Astrocyte (in vitro differentiated cells and primary cell): ENCODE measurements at regions not wholly inside any gene's neighbourhood (a gene's known extent, or its start where the extent isn't known, plus 50 kb on each side); places are given as distances from the start of the nearest gene placed in this dataset.

ENCODE experiments used
- DNase-seq: peaks from one replicate; pipeline ENCODE4 v3.0.0-alpha.2; 2010; ENCODE audit warnings: low read depth
- FAIRE-seq: peaks from 2 replicates; lab custom pipeline; 2011; peaks lifted over from hg19 to GRCh38; lab: Jason Lieb, UNC
- H2AFZ ChIP-seq: 2 replicates; pipeline ENCODE4 v1.6.0; 2012; ENCODE audit warnings: low read depth, low read length, inconsistent platforms
- H3K27ac ChIP-seq: 2 replicates; pipeline ENCODE4 v1.5.1; 2011; ENCODE audit warnings: low read depth, low read length, inconsistent platforms
- H3K27me3 ChIP-seq: 2 replicates; pipeline ENCODE4 v1.6.0; 2011; ENCODE audit warnings: low read length, inconsistent platforms; ENCODE audit not compliant: insufficient read depth
- H3K36me3 ChIP-seq: 2 replicates; pipeline ENCODE4 v1.5.1; 2011; ENCODE audit warnings: low read length, inconsistent platforms; ENCODE audit not compliant: insufficient read depth
- H3K4me1 ChIP-seq: 2 replicates; pipeline ENCODE4 v1.5.1; 2011; ENCODE audit warnings: low read length, inconsistent platforms; ENCODE audit not compliant: insufficient read depth
- H3K4me2 ChIP-seq: 2 replicates; pipeline ENCODE4 v1.6.0; 2012; ENCODE audit warnings: low read length, inconsistent platforms
- H3K4me3 ChIP-seq: 2 replicates; pipeline ENCODE4 v1.5.1; 2011; ENCODE audit warnings: low read depth, mild to moderate bottlenecking, low read length, inconsistent platforms; ENCODE audit not compliant: insufficient read depth
- H3K79me2 ChIP-seq: 2 replicates; pipeline ENCODE4 v1.6.0; 2012; ENCODE audit warnings: mild to moderate bottlenecking, low read length, inconsistent platforms; ENCODE audit not compliant: insufficient read depth
- H3K9ac ChIP-seq: 2 replicates; pipeline ENCODE4 v1.6.0; 2012; ENCODE audit warnings: mild to moderate bottlenecking, low read length, inconsistent platforms
- H3K9me3 ChIP-seq: 2 replicates; pipeline ENCODE4 v1.5.1; 2012; ENCODE audit warnings: low read depth, mild to moderate bottlenecking, low read length, inconsistent platforms; ENCODE audit not compliant: insufficient read depth
- H4K20me1 ChIP-seq: 2 replicates; pipeline ENCODE4 v1.6.0; 2012; ENCODE audit warnings: low read length, inconsistent platforms; ENCODE audit not compliant: insufficient read depth
- H3K27ac Mint-ChIP-seq: one replicate; pipeline ENCODE4 v1.8.0; 2021; ENCODE audit warnings: mild to moderate bottlenecking, mixed read lengths; ENCODE audit not compliant: unreplicated experiment
- H3K27me3 Mint-ChIP-seq: one replicate; pipeline ENCODE4 v1.8.0; 2021; ENCODE audit warnings: low read depth, mixed read lengths; ENCODE audit not compliant: unreplicated experiment
- H3K36me3 Mint-ChIP-seq: one replicate; pipeline ENCODE4 v1.8.0; 2021; ENCODE audit warnings: low read depth, mixed read lengths; ENCODE audit not compliant: unreplicated experiment
- H3K4me1 Mint-ChIP-seq: one replicate; pipeline ENCODE4 v1.8.0; 2021; ENCODE audit warnings: low read depth, mixed read lengths; ENCODE audit not compliant: unreplicated experiment
- H3K4me3 Mint-ChIP-seq: one replicate; pipeline ENCODE4 v1.8.0; 2021; ENCODE audit warnings: mild to moderate bottlenecking, moderate library complexity, mixed read lengths; ENCODE audit not compliant: unreplicated experiment
- H3K9me3 Mint-ChIP-seq: one replicate; pipeline ENCODE4 v1.8.0; 2021; ENCODE audit warnings: mild to moderate bottlenecking, mixed read lengths; ENCODE audit not compliant: unreplicated experiment
- EZH2 ChIP-seq: IDR thresholded peaks from 2 replicates; pipeline ENCODE4 v1.6.1; 2012; ENCODE audit warnings: mild to moderate bottlenecking, low read length, inconsistent platforms; ENCODE audit not compliant: insufficient read depth
- TF ChIP-seq, protein P1 (sequence below): IDR thresholded peaks from 2 replicates; pipeline ENCODE4 v1.5.1; 2011; ENCODE audit warnings: low read depth, mild to moderate bottlenecking, inconsistent platforms, low read length, moderate library complexity; ENCODE audit not compliant: insufficient read depth

GRCh38 chr14:53855127-53855526 lies 101.5 kb downstream of the BMP4 start:
- Histone ChIP-seq H3K27me3 (peaks cover 3% of the 10 kb centered on the region), H3K4me1 (peaks cover 10% of the 10 kb centered on the region), H3K4me2 (no peak overlapping the region), H2AFZ (no peak overlapping the region), H3K36me3 (no peaks in the 10 kb centered on the region), H3K4me3 (no peak overlapping the region), H3K9me3 (no peaks in the 10 kb centered on the region), H3K27ac (no peak overlapping the region), H3K79me2 (no peaks in the 10 kb centered on the region), H3K9ac (no peak overlapping the region), H4K20me1 (no peaks in the 10 kb centered on the region)
- no peaks in the 10 kb centered on the region for H3K9me3 Mint-ChIP-seq
- H3K27me3 Mint-ChIP-seq, result no peaks in the 10 kb centered on the region
- H3K4me3 Mint-ChIP-seq, result no peak overlapping the region
- no peak for FAIRE-seq
- no peak overlapping the region for H3K27ac Mint-ChIP-seq
- peaks cover 15% of the 10 kb centered on the region for H3K4me1 Mint-ChIP-seq
- no peak for DNase-seq
- TF ChIP-seq EZH2, result no peak
- TF ChIP-seq, protein P1, sequence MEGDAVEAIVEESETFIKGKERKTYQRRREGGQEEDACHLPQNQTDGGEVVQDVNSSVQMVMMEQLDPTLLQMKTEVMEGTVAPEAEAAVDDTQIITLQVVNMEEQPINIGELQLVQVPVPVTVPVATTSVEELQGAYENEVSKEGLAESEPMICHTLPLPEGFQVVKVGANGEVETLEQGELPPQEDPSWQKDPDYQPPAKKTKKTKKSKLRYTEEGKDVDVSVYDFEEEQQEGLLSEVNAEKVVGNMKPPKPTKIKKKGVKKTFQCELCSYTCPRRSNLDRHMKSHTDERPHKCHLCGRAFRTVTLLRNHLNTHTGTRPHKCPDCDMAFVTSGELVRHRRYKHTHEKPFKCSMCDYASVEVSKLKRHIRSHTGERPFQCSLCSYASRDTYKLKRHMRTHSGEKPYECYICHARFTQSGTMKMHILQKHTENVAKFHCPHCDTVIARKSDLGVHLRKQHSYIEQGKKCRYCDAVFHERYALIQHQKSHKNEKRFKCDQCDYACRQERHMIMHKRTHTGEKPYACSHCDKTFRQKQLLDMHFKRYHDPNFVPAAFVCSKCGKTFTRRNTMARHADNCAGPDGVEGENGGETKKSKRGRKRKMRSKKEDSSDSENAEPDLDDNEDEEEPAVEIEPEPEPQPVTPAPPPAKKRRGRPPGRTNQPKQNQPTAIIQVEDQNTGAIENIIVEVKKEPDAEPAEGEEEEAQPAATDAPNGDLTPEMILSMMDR, result no peak
- no peaks in the 10 kb centered on the region for H3K36me3 Mint-ChIP-seq

DNA sequence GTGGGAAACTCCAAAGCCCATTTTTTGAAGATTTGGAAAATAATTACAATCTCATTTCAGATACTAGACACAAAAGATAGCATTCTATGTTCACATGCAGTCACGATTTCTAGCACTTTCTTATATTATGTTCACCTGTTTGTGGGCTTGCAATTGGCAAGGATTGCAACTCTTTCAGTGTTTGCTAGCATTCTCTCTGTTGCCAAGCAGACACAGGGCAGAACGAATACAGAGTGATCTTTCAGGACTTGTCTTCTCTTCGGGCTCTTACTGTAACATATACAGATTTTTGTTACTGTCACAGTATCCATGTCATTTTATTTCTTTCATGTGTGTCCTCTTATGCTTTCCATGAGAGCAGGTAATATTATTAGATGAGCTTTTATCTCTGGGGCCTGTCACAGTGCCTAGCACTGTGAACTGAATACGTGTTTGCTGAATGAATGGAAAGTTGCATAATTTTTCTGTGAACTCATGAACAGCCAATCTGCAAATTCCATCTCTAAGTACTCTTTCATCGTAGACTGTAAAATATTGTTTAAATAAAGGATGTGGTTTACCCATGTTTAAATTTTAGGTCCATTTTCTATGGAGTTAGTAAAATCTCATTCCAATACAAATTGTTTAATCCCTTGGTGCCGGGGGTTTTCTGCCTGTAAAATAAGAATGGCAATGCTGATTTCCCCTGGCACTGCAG lies 105.1 kb downstream of the BMP4 start:
- Mint-ChIP-seq H3K36me3 (no peaks in the 10 kb centered on the region), H3K9me3 (no peaks in the 10 kb centered on the region), H3K4me1 (peaks cover 15% of the 10 kb centered on the region), H3K27ac (peak overlapping the region; percentile 41), H3K4me3 (no peak overlapping the region), H3K27me3 (no peaks in the 10 kb centered on the region)
- DNase-seq, result peak; percentile 33
- no peak overlapping the region for H3K9ac ChIP-seq
- H3K79me2 ChIP-seq, result no peaks in the 10 kb centered on the region
- no peaks in the 10 kb centered on the region for H3K36me3 ChIP-seq
- FAIRE-seq, result no peak
- peaks cover 10% of the 10 kb centered on the region for H3K4me1 ChIP-seq
- peak overlapping the region; percentile 48 for H3K4me2 ChIP-seq
- H3K9me3 ChIP-seq, result no peaks in the 10 kb centered on the region
- no peak overlapping the region for H2AFZ ChIP-seq
- no peak overlapping the region for H3K27ac ChIP-seq
- no peak for TF ChIP-seq EZH2
- TF ChIP-seq, protein P1, result no peak
- no peaks in the 10 kb centered on the region for H4K20me1 ChIP-seq
- no peak overlapping the region for H3K4me3 ChIP-seq
- no peaks in the 10 kb centered on the region for H3K27me3 ChIP-seq

DNA sequence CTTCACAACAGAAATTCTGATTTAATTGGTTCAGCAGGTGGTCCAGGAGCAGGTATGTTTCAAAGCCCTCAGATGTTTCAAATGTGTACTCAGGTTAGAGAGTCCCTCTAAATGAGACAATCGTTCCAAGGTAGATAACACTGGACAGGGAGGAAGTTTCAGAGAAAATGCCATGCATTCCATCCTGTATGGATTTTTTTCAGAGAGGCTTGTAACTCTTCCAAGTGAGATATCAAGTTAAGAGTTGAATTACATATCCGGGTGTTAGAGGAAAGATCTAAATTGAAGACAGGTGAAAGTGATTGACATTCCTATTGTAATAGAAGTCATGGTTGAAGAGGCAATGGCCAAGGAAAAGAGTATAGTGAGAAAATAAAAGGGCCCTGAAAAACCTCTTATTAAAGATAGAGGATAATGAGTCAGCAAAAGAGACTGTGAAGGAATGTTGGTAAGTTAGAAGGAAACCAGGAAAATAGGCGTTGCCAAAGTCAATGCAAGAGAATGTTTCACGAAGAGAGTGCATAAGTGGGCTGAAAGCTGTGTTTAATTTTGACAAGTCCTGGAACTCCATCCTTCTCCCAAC lies 105.8 kb downstream of the BMP4 start:
- peak overlapping the region; percentile 48 for H3K4me2 ChIP-seq
- H3K4me1 Mint-ChIP-seq, result peaks cover 19% of the 10 kb centered on the region
- no peaks in the 10 kb centered on the region for H3K9me3 ChIP-seq
- H3K9me3 Mint-ChIP-seq, result no peaks in the 10 kb centered on the region
- H3K36me3 ChIP-seq, result no peaks in the 10 kb centered on the region
- DNase-seq, result peak; percentile 76
- TF ChIP-seq, protein P1, result no peak
- TF ChIP-seq EZH2, result no peak
- H3K4me3 ChIP-seq, result no peak overlapping the region
- H3K27ac ChIP-seq, result no peak overlapping the region
- peak overlapping the region; percentile 86 for H3K27ac Mint-ChIP-seq
- H3K4me3 Mint-ChIP-seq, result no peak overlapping the region
- H3K36me3 Mint-ChIP-seq, result no peaks in the 10 kb centered on the region
- H3K9ac ChIP-seq, result no peak overlapping the region
- no peaks in the 10 kb centered on the region for H3K27me3 ChIP-seq
- no peaks in the 10 kb centered on the region for H4K20me1 ChIP-seq
- no peaks in the 10 kb centered on the region for H3K27me3 Mint-ChIP-seq
- H3K4me1 ChIP-seq, result peaks cover 10% of the 10 kb centered on the region
- H3K79me2 ChIP-seq, result no peaks in the 10 kb centered on the region
- no peak overlapping the region for H2AFZ ChIP-seq
- FAIRE-seq, result no peak
